MM.1S (cell line): ENCODE measurements at regions not wholly inside any gene's neighbourhood (a gene's known extent, or its start where the extent isn't known, plus 50 kb on each side); places are given as distances from the start of the nearest gene placed in this dataset.

ENCODE experiments used
- DNase-seq: peaks from one replicate; pipeline ENCODE4 v3.0.0-alpha.2; 2015
- H2AFZ ChIP-seq: fragments of 300-600 bp; sonication (generic); 2 replicates; pipeline ENCODE4 v1.6.0; 2016; ENCODE audit warnings: antibody characterized with exemption, low read length
- H3F3A ChIP-seq: fragments of 300-600 bp; sonication (generic); 2 replicates; pipeline ENCODE4 v1.6.1; 2016; ENCODE audit warnings: mild to moderate bottlenecking, antibody characterized with exemption, low read length, moderate library complexity, mixed read lengths; ENCODE audit not compliant: insufficient read depth
- H3K27ac ChIP-seq: fragments of 300-600 bp; sonication (generic); 2 replicates; pipeline ENCODE4 v1.5.1; 2016; ENCODE audit warnings: mild to moderate bottlenecking, low read length
- H3K27me3 ChIP-seq: fragments of 300-600 bp; sonication (generic); replicated peaks from 2 replicates; pipeline ENCODE4 v1.6.0; 2016; ENCODE audit warnings: low read length; ENCODE audit not compliant: insufficient read depth
- H3K36me3 ChIP-seq: fragments of 300-600 bp; sonication (generic); replicated peaks from 2 replicates; pipeline ENCODE4 v1.6.1; 2016; ENCODE audit warnings: mild to moderate bottlenecking, low read length, mixed read lengths; ENCODE audit not compliant: insufficient read depth
- H3K4me1 ChIP-seq: fragments of 300-600 bp; sonication (generic); 2 replicates; pipeline ENCODE4 v1.6.1; 2016; ENCODE audit warnings: low read length, mixed read lengths
- H3K4me2 ChIP-seq: fragments of 300-600 bp; sonication (generic); 2 replicates; pipeline ENCODE4 v1.6.0; 2016; ENCODE audit warnings: low read depth, low read length
- H3K4me3 ChIP-seq: fragments of 300-600 bp; sonication (generic); 2 replicates; pipeline ENCODE4 v1.5.1; 2016; ENCODE audit warnings: low read length, mixed read lengths
- H3K79me2 ChIP-seq: fragments of 300-600 bp; sonication (generic); 2 replicates; pipeline ENCODE4 v1.6.1; 2016; ENCODE audit warnings: mixed run types, low read length, mixed read lengths
- H3K9ac ChIP-seq: fragments of 300-600 bp; sonication (generic); 2 replicates; pipeline ENCODE4 v1.6.1; 2016; ENCODE audit warnings: low read length, mixed read lengths
- H3K9me2 ChIP-seq: fragments of 300-600 bp; sonication (generic); replicated peaks from 2 replicates; pipeline ENCODE4 v1.6.1; 2016; ENCODE audit warnings: mild to moderate bottlenecking, low read length, mixed read lengths; ENCODE audit not compliant: insufficient read depth
- H3K9me3 ChIP-seq: fragments of 300-600 bp; sonication (generic); replicated peaks from 2 replicates; pipeline ENCODE4 v1.6.1; 2016; ENCODE audit warnings: mild to moderate bottlenecking, low read length, mixed read lengths; ENCODE audit not compliant: insufficient read depth
- H4K20me1 ChIP-seq: fragments of 300-600 bp; sonication (generic); 2 replicates; pipeline ENCODE4 v1.6.1; 2016; ENCODE audit warnings: mild to moderate bottlenecking, low read length, moderate library complexity, mixed read lengths; ENCODE audit not compliant: insufficient read depth
- CTCF ChIP-seq: fragments of 300-600 bp; sonication (generic); IDR thresholded peaks from 2 replicates; pipeline ENCODE4 v1.5.1; 2016; ENCODE audit warnings: antibody characterized with exemption, low read length, mixed read lengths
- EZH2 ChIP-seq: fragments of 300-600 bp; sonication (generic); optimal IDR thresholded peaks from 2 replicates; pipeline ENCODE3; 2017; ENCODE audit warnings: low read depth, mild to moderate bottlenecking, antibody characterized with exemption, low read length, mixed read lengths
- EZH2phosphoT487 ChIP-seq: fragments of 300-600 bp; sonication (generic); IDR thresholded peaks from 2 replicates; pipeline ENCODE4 v1.6.1; 2018; ENCODE audit warnings: antibody characterized with exemption, low read length

- H3K27me3 ChIP-seq, result no peaks in the 10 kb centered on the region
- H3K9me2 ChIP-seq, result no peaks in the 10 kb centered on the region
- H3F3A ChIP-seq, result no peaks in the 10 kb centered on the region
- H3K4me3 ChIP-seq, result no peak overlapping the region
- TF ChIP-seq CTCF (no peak), EZH2phosphoT487 (no peak), EZH2 (no peak)
- no peak overlapping the region for H3K27ac ChIP-seq
- DNase-seq, result no peak
- no peak overlapping the region for H3K9ac ChIP-seq
- no peaks in the 10 kb centered on the region for H3K9me3 ChIP-seq
- H3K4me1 ChIP-seq, result peaks cover 11% of the 10 kb centered on the region
- H4K20me1 ChIP-seq, result no peaks in the 10 kb centered on the region
- no peaks in the 10 kb centered on the region for H3K36me3 ChIP-seq
- no peak overlapping the region for H3K4me2 ChIP-seq
- no peaks in the 10 kb centered on the region for H3K79me2 ChIP-seq
- no peak overlapping the region for H2AFZ ChIP-seq
These were observed 120.3 kb upstream of the SLC38A4 start for GRCh38 chr12:46946137-46946536.

GRCh38 chr12:46948936-46949545, 123.2 kb upstream of the SLC38A4 start:
- Histone ChIP-seq H3K79me2 (no peaks in the 10 kb centered on the region), H3K4me1 (peaks cover 5% of the 10 kb centered on the region)

GRCh38 chr12:46950094-46950493, 124.3 kb upstream of the SLC38A4 start:
- TF ChIP-seq CTCF (no peak), EZH2 (no peak), EZH2phosphoT487 (no peak)
- Histone ChIP-seq H3K4me3 (no peak overlapping the region), H3K9me2 (no peaks in the 10 kb centered on the region), H3K4me2 (no peak overlapping the region), H3K27ac (no peak overlapping the region), H3K4me1 (no peaks in the 10 kb centered on the region), H3K27me3 (no peaks in the 10 kb centered on the region), H3F3A (no peaks in the 10 kb centered on the region), H3K9me3 (no peaks in the 10 kb centered on the region), H2AFZ (no peak overlapping the region), H4K20me1 (no peaks in the 10 kb centered on the region), H3K79me2 (no peaks in the 10 kb centered on the region), H3K9ac (no peak overlapping the region), H3K36me3 (no peaks in the 10 kb centered on the region)
- no peak for DNase-seq

More at GRCh38 chr12:46948936-46949545, 123.2 kb upstream of the SLC38A4 start:
- Histone ChIP-seq H3F3A (no peaks in the 10 kb centered on the region), H3K27ac (no peak overlapping the region), H3K4me2 (no peak overlapping the region), H3K36me3 (no peaks in the 10 kb centered on the region), H3K9me2 (no peaks in the 10 kb centered on the region), H2AFZ (no peak overlapping the region), H3K9ac (no peak overlapping the region), H3K27me3 (no peaks in the 10 kb centered on the region), H3K9me3 (no peaks in the 10 kb centered on the region), H3K4me3 (no peak overlapping the region), H4K20me1 (no peaks in the 10 kb centered on the region)
- DNase-seq, result no peak
- TF ChIP-seq CTCF, result no peak
- TF ChIP-seq EZH2, result no peak
- no peak for TF ChIP-seq EZH2phosphoT487
